ENCODE measurements at regions not wholly inside any gene's neighbourhood (a gene's known extent, or its start where the extent isn't known, plus 50 kb on each side); places are given as distances from the start of the nearest gene placed in this dataset.

GRCh38 chr10:94178475-94179253, 184.1 kb downstream of the NOC3L start:
- TF ChIP-seq CTCF (tag by site-specific recombination; IDR thresholded peaks at IDR 0.05) (no peak), ZNF792 (tag by site-specific recombination; IDR thresholded peaks at IDR 0.05) (no peak), SP7 (tag by site-specific recombination; IDR thresholded peaks at IDR 0.05) (no peak), PBX3 (CRISPR knock-in tag; IDR thresholded peaks at IDR 0.05) (no peak), ZNF423 (tag by site-specific recombination; IDR thresholded peaks at IDR 0.05) (no peak), SP3 (tag by site-specific recombination; IDR thresholded peaks at IDR 0.05) (no peak), ZNF24 (tag by site-specific recombination; IDR thresholded peaks at IDR 0.05) (no peak), TCF7L2 (IDR thresholded peaks at IDR 0.05; ENCODE audit: borderline replicate concordance, low read depth, low read length) (no peak)

Measured in HEK293 (cell line).